ENCODE measurements at regions not wholly inside any gene's neighbourhood (a gene's known extent, or its start where the extent isn't known, plus 50 kb on each side); places are given as distances from the start of the nearest gene placed in this dataset.

GRCh38 chr16:75987323-75987722, 261.0 kb upstream of the CPHXL start:
- no peak for TF ChIP-seq OSR1 (CRISPR knock-in tag; IDR thresholded peaks at IDR 0.05)
- no peak for TF ChIP-seq ZC3H10 (CRISPR knock-in tag; IDR thresholded peaks at IDR 0.05)
- TF ChIP-seq RARB (CRISPR knock-in tag; IDR thresholded peaks at IDR 0.05) = no peak
- TF ChIP-seq ARNTL (CRISPR knock-in tag; IDR thresholded peaks at IDR 0.05; ENCODE audit: borderline replicate concordance, low read depth) = no peak
- TF ChIP-seq, protein P1, sequence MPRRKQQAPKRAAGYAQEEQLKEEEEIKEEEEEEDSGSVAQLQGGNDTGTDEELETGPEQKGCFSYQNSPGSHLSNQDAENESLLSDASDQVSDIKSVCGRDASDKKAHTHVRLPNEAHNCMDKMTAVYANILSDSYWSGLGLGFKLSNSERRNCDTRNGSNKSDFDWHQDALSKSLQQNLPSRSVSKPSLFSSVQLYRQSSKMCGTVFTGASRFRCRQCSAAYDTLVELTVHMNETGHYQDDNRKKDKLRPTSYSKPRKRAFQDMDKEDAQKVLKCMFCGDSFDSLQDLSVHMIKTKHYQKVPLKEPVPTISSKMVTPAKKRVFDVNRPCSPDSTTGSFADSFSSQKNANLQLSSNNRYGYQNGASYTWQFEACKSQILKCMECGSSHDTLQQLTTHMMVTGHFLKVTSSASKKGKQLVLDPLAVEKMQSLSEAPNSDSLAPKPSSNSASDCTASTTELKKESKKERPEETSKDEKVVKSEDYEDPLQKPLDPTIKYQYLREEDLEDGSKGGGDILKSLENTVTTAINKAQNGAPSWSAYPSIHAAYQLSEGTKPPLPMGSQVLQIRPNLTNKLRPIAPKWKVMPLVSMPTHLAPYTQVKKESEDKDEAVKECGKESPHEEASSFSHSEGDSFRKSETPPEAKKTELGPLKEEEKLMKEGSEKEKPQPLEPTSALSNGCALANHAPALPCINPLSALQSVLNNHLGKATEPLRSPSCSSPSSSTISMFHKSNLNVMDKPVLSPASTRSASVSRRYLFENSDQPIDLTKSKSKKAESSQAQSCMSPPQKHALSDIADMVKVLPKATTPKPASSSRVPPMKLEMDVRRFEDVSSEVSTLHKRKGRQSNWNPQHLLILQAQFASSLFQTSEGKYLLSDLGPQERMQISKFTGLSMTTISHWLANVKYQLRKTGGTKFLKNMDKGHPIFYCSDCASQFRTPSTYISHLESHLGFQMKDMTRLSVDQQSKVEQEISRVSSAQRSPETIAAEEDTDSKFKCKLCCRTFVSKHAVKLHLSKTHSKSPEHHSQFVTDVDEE (CRISPR knock-in tag; IDR thresholded peaks at IDR 0.05) = no peak
- TF ChIP-seq PATZ1 (CRISPR knock-in tag; IDR thresholded peaks at IDR 0.05; ENCODE audit: borderline replicate concordance) = no peak
- no peak for TF ChIP-seq GLIS3 (CRISPR knock-in tag; IDR thresholded peaks at IDR 0.05)
- no peak for TF ChIP-seq ZNF565 (CRISPR knock-in tag; conservative IDR thresholded peaks at IDR 0.05; ENCODE audit: low read depth)
- TF ChIP-seq BACH2 (CRISPR knock-in tag; IDR thresholded peaks at IDR 0.05; ENCODE audit: borderline replicate concordance) = no peak
- no peak for TF ChIP-seq TCF4 (CRISPR knock-in tag; IDR thresholded peaks at IDR 0.05; ENCODE audit: borderline replicate concordance)
- TF ChIP-seq ZFP30 (CRISPR knock-in tag; IDR thresholded peaks at IDR 0.05) = no peak
- no peak for TF ChIP-seq CSDC2 (CRISPR knock-in tag; IDR thresholded peaks at IDR 0.05)
- no peak for TF ChIP-seq ISL1 (CRISPR knock-in tag; IDR thresholded peaks at IDR 0.05)
- no peak for TF ChIP-seq CREB5 (CRISPR knock-in tag; IDR thresholded peaks at IDR 0.05; ENCODE audit: low read depth)
- no peak for ATAC-seq

DNA sequence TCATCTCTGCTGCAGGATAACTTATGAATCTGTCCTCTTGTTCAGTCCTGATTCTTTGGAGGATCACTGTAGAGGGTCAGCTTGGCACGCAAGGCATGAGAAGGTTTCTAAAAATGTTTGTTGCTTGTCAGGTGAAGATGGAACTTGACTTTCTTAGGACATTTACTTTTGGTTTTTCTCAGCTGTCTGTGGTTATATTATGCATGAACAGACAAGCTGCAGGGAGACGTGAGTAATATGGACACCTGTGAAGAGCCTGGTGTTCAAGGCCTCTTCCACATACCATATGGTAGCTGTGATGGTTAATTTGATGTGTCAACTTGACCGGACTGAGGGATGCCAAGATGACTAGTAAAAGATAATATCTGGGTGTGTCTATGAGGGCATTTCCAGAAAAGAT, 270.2 kb upstream of the CPHXL start:
- no peak for TF ChIP-seq RARB (CRISPR knock-in tag; IDR thresholded peaks at IDR 0.05)
- TF ChIP-seq ZNF565 (CRISPR knock-in tag; conservative IDR thresholded peaks at IDR 0.05; ENCODE audit: low read depth) = no peak
- no peak for TF ChIP-seq OSR1 (CRISPR knock-in tag; IDR thresholded peaks at IDR 0.05)
- TF ChIP-seq ZFP30 (CRISPR knock-in tag; IDR thresholded peaks at IDR 0.05) = no peak
- no peak for TF ChIP-seq CSDC2 (CRISPR knock-in tag; IDR thresholded peaks at IDR 0.05)
- TF ChIP-seq PPARA (CRISPR knock-in tag; IDR thresholded peaks at IDR 0.05; ENCODE audit: borderline replicate concordance) = no peak
- TF ChIP-seq, protein P2, sequence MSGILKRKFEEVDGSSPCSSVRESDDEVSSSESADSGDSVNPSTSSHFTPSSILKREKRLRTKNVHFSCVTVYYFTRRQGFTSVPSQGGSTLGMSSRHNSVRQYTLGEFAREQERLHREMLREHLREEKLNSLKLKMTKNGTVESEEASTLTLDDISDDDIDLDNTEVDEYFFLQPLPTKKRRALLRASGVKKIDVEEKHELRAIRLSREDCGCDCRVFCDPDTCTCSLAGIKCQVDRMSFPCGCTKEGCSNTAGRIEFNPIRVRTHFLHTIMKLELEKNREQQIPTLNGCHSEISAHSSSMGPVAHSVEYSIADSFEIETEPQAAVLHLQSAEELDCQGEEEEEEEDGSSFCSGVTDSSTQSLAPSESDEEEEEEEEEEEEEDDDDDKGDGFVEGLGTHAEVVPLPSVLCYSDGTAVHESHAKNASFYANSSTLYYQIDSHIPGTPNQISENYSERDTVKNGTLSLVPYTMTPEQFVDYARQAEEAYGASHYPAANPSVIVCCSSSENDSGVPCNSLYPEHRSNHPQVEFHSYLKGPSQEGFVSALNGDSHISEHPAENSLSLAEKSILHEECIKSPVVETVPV (CRISPR knock-in tag; IDR thresholded peaks at IDR 0.05) = no peak
- no peak for TF ChIP-seq PATZ1 (CRISPR knock-in tag; IDR thresholded peaks at IDR 0.05; ENCODE audit: borderline replicate concordance)
- TF ChIP-seq ESRRG (CRISPR knock-in tag; IDR thresholded peaks at IDR 0.05) = no peak
- no peak for TF ChIP-seq ARNTL (CRISPR knock-in tag; IDR thresholded peaks at IDR 0.05; ENCODE audit: borderline replicate concordance, low read depth)
- no peak for TF ChIP-seq ZNF70 (CRISPR knock-in tag; IDR thresholded peaks at IDR 0.05)
- TF ChIP-seq, protein P3, sequence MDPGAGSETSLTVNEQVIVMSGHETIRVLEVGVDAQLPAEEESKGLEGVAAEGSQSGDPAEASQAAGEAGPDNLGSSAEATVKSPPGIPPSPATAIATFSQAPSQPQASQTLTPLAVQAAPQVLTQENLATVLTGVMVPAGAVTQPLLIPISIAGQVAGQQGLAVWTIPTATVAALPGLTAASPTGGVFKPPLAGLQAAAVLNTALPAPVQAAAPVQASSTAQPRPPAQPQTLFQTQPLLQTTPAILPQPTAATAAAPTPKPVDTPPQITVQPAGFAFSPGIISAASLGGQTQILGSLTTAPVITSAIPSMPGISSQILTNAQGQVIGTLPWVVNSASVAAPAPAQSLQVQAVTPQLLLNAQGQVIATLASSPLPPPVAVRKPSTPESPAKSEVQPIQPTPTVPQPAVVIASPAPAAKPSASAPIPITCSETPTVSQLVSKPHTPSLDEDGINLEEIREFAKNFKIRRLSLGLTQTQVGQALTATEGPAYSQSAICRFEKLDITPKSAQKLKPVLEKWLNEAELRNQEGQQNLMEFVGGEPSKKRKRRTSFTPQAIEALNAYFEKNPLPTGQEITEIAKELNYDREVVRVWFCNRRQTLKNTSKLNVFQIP (CRISPR knock-in tag; IDR thresholded peaks at IDR 0.05; ENCODE audit: borderline replicate concordance, low read depth) = no peak
- TF ChIP-seq, protein P1 (CRISPR knock-in tag; IDR thresholded peaks at IDR 0.05) = no peak
- no peak for TF ChIP-seq BACH2 (CRISPR knock-in tag; IDR thresholded peaks at IDR 0.05; ENCODE audit: borderline replicate concordance)
- no peak for TF ChIP-seq ZNF8 (CRISPR knock-in tag; IDR thresholded peaks at IDR 0.05)
- no peak for TF ChIP-seq ZC3H10 (CRISPR knock-in tag; IDR thresholded peaks at IDR 0.05)
- TF ChIP-seq ZFP3 (CRISPR knock-in tag; IDR thresholded peaks at IDR 0.05) = no peak
- TF ChIP-seq TOX (CRISPR knock-in tag; IDR thresholded peaks at IDR 0.05; ENCODE audit: borderline replicate concordance) = no peak
- no peak for TF ChIP-seq SNAI2 (CRISPR knock-in tag; IDR thresholded peaks at IDR 0.05)
- no peak for ATAC-seq
